Caco-2 (cell line): ENCODE measurements at regions not wholly inside any gene's neighbourhood (a gene's known extent, or its start where the extent isn't known, plus 50 kb on each side); places are given as distances from the start of the nearest gene placed in this dataset.

ENCODE experiments used
- BruUV-seq: library from RNA; stranded (reverse); fragments of 400-500 nt; replicated peaks from 2 replicates; lab custom pipeline; 2021; lab: Mats Ljungman, UMichigan
- CTCF ChIA-PET: fragments of 300-600 bp; sonication (Branson Sonifier 250); formaldehyde crosslinking; loops from one replicate; lab custom pipeline; 2022; ENCODE audit warnings: antibody characterized with exemption; lab: Charles Lee
- POLR2A ChIA-PET: fragments of 300-600 bp; sonication (Branson Sonifier 250); formaldehyde crosslinking; loops from one replicate; lab custom pipeline; 2022; ENCODE audit warnings: antibody characterized with exemption; lab: Charles Lee
- DNase-seq, 2 experiments: peaks; one replicate each; pipeline versions ENCODE4 v3.0.0 to v3.0.0-alpha.2; 2020 to 2022
- H3K27me3 ChIP-seq: replicated peaks from 2 replicates; pipeline ENCODE4 v1.6.0; 2011; ENCODE audit warnings: low read length; ENCODE audit not compliant: control insufficient read depth, insufficient read depth
- H3K36me3 ChIP-seq: 2 replicates; pipeline ENCODE4 v1.5.1; 2011; ENCODE audit warnings: low read length; ENCODE audit not compliant: control insufficient read depth, insufficient read depth
- H3K4me1 ChIP-seq: fragments of 250-450 bp; sonication (Bioruptor Pico); 2 replicates; pipeline ENCODE4 v1.5.1; 2020; ENCODE audit warnings: mild to moderate bottlenecking
- H3K4me3 ChIP-seq: 2 replicates; pipeline ENCODE4 v1.5.1; 2011; ENCODE audit warnings: low read depth, mild to moderate bottlenecking, control low read depth, low read length
- H3K9me3 ChIP-seq: fragments of 250-450 bp; sonication (Bioruptor Pico); 2 replicates; pipeline ENCODE4 v1.5.1; 2020; ENCODE audit warnings: mild to moderate bottlenecking, moderate library complexity
- H3K27ac Mint-ChIP-seq: one replicate; pipeline ENCODE4 v1.8.0; 2022; ENCODE audit warnings: mixed read lengths; ENCODE audit not compliant: unreplicated experiment
- H3K27me3 Mint-ChIP-seq: one replicate; pipeline ENCODE4 v1.8.0; 2022; ENCODE audit warnings: mixed read lengths; ENCODE audit not compliant: insufficient read depth, unreplicated experiment
- H3K36me3 Mint-ChIP-seq: one replicate; pipeline ENCODE4 v1.8.0; 2022; ENCODE audit warnings: mild to moderate bottlenecking, mixed read lengths; ENCODE audit not compliant: insufficient read depth, unreplicated experiment
- H3K4me1 Mint-ChIP-seq: one replicate; pipeline ENCODE4 v1.8.0; 2022; ENCODE audit warnings: low read depth, mixed read lengths; ENCODE audit not compliant: unreplicated experiment
- H3K4me3 Mint-ChIP-seq: one replicate; pipeline ENCODE4 v1.8.0; 2022; ENCODE audit warnings: mild to moderate bottlenecking, moderate library complexity, mixed read lengths; ENCODE audit not compliant: unreplicated experiment
- H3K9me3 Mint-ChIP-seq: one replicate; pipeline ENCODE4 v1.8.0; 2022; ENCODE audit warnings: mixed read lengths; ENCODE audit not compliant: unreplicated experiment
- CTCF ChIP-seq, 2 experiments: fragments of 200-600 bp in 1 of 2; IDR thresholded peaks; 1 replicate in 1 of 2; 2 replicates in 1 of 2; pipeline versions ENCODE4 v1.5.1 to v1.8.0; 2011 to 2022; ENCODE audit warnings: antibody characterized with exemption in 1 of 2, control low read depth in 1 of 2, inconsistent platforms in 1 of 2, low read depth in 1 of 2, low read length in 1 of 2, mild to moderate bottlenecking in 1 of 2, moderate library complexity in 1 of 2; ENCODE audit not compliant: insufficient read depth in 1 of 2, severe bottlenecking in 1 of 2, unreplicated experiment in 1 of 2
- intact Hi-C: fragments of 100-400 bp; cut with micrococcal nuclease; formaldehyde crosslinking; loops from one replicate; pipeline ENCODE4 v1.10.0; 2022; ENCODE audit not compliant: unreplicated experiment

- H3K27ac Mint-ChIP-seq, result no peak overlapping the region
- no peak overlapping the region for H3K4me3 Mint-ChIP-seq
- intact Hi-C loops, result no loop called here
- DNase-seq, result no peak
- no peaks in the 10 kb centered on the region for H3K27me3 ChIP-seq
- H3K9me3 ChIP-seq, result no peaks in the 10 kb centered on the region
- no peaks in the 10 kb centered on the region for H3K27me3 Mint-ChIP-seq
- ChIA-PET CTCF (no interaction called here), POLR2A (no interaction called here)
- no peaks in the 10 kb centered on the region for H3K9me3 Mint-ChIP-seq
- BruUV-seq, result no TSS peak
- H3K4me1 ChIP-seq, result no peaks in the 10 kb centered on the region
- no peaks in the 10 kb centered on the region for H3K36me3 ChIP-seq
- no peak for TF ChIP-seq CTCF (IDR thresholded peaks at IDR 0.05; ENCODE audit: insufficient read depth in 1 of 2, low read depth in 1 of 2, low read length in 1 of 2, severe bottlenecking in 1 of 2, unreplicated experiment in 1 of 2)
- H3K4me1 Mint-ChIP-seq, result no peaks in the 10 kb centered on the region
- H3K4me3 ChIP-seq, result no peak overlapping the region
- H3K36me3 Mint-ChIP-seq, result no peaks in the 10 kb centered on the region
Measured at GRCh38 chr19:27911122-27911898, 1301.6 kb downstream of the UQCRFS1 start.

GRCh38 chr19:27909861-27910260 lies 1303.1 kb downstream of the UQCRFS1 start:
- no peaks in the 10 kb centered on the region for H3K36me3 Mint-ChIP-seq
- Histone ChIP-seq H3K4me3 (no peak overlapping the region), H3K36me3 (no peaks in the 10 kb centered on the region), H3K9me3 (no peaks in the 10 kb centered on the region), H3K4me1 (no peaks in the 10 kb centered on the region), H3K27me3 (no peaks in the 10 kb centered on the region)
- no TSS peak for BruUV-seq
- no peak for DNase-seq
- no peak for TF ChIP-seq CTCF (IDR thresholded peaks at IDR 0.05; ENCODE audit: insufficient read depth in 1 of 2, low read depth in 1 of 2, low read length in 1 of 2, severe bottlenecking in 1 of 2, unreplicated experiment in 1 of 2)
- intact Hi-C loops, result no loop called here
- no peaks in the 10 kb centered on the region for H3K9me3 Mint-ChIP-seq
- CTCF ChIA-PET, result no interaction called here
- no peak overlapping the region for H3K27ac Mint-ChIP-seq
- POLR2A ChIA-PET, result no interaction called here
- H3K4me3 Mint-ChIP-seq, result no peak overlapping the region
- no peaks in the 10 kb centered on the region for H3K27me3 Mint-ChIP-seq
- no peaks in the 10 kb centered on the region for H3K4me1 Mint-ChIP-seq

GRCh38 chr19:27909185-27909840 lies 1303.6 kb downstream of the UQCRFS1 start:
- Mint-ChIP-seq H3K36me3 (no peaks in the 10 kb centered on the region), H3K4me1 (no peaks in the 10 kb centered on the region), H3K4me3 (no peak overlapping the region), H3K27ac (no peak overlapping the region), H3K27me3 (no peaks in the 10 kb centered on the region), H3K9me3 (no peaks in the 10 kb centered on the region)
- POLR2A ChIA-PET, result no interaction called here
- Histone ChIP-seq H3K27me3 (no peaks in the 10 kb centered on the region), H3K4me3 (no peak overlapping the region), H3K4me1 (no peaks in the 10 kb centered on the region), H3K9me3 (no peaks in the 10 kb centered on the region), H3K36me3 (no peaks in the 10 kb centered on the region)
- CTCF ChIA-PET, result no interaction called here
- DNase-seq, result no peak
- TF ChIP-seq CTCF (IDR thresholded peaks at IDR 0.05; ENCODE audit: insufficient read depth in 1 of 2, low read depth in 1 of 2, low read length in 1 of 2, severe bottlenecking in 1 of 2, unreplicated experiment in 1 of 2), result no peak
- BruUV-seq, result no TSS peak
- intact Hi-C loops, result no loop called here
